ENCODE measurements at regions not wholly inside any gene's neighbourhood (a gene's known extent, or its start where the extent isn't known, plus 50 kb on each side); places are given as distances from the start of the nearest gene placed in this dataset.

DNA sequence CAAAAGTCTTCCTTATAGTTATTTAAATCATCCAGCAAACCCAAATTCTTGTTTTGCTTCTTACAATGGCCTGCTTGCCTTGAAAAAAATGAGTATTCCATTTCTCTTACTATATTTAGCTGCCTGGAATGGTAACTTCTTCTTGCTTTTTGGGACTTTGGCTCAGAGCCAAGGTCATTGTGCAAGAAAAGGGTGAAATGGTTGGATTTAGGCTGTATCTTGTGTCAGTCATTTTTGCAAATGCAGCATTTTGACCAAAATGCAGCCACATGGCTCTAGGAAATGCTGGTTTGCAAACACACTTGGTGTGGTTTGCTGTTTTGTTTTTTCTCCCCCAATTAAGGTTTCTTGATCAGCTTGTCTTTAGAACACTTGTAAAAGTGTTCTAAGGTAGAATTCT is 133.3 kb upstream of the ELL2 start:
- TF ChIP-seq, protein P1, sequence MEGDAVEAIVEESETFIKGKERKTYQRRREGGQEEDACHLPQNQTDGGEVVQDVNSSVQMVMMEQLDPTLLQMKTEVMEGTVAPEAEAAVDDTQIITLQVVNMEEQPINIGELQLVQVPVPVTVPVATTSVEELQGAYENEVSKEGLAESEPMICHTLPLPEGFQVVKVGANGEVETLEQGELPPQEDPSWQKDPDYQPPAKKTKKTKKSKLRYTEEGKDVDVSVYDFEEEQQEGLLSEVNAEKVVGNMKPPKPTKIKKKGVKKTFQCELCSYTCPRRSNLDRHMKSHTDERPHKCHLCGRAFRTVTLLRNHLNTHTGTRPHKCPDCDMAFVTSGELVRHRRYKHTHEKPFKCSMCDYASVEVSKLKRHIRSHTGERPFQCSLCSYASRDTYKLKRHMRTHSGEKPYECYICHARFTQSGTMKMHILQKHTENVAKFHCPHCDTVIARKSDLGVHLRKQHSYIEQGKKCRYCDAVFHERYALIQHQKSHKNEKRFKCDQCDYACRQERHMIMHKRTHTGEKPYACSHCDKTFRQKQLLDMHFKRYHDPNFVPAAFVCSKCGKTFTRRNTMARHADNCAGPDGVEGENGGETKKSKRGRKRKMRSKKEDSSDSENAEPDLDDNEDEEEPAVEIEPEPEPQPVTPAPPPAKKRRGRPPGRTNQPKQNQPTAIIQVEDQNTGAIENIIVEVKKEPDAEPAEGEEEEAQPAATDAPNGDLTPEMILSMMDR (IDR thresholded peaks at IDR 0.05): no peak
- no peak for TF ChIP-seq POLR2A (IDR thresholded peaks at IDR 0.05)
